Body of pancreas (tissue), 4 donors: ENCODE measurements at regions not wholly inside any gene's neighbourhood (a gene's known extent, or its start where the extent isn't known, plus 50 kb on each side); places are given as distances from the start of the nearest gene placed in this dataset.
"Not testable (repeated sequence)": the region's sequence is repeated elsewhere in the genome, so short reads cannot be mapped to it uniquely, and the experiment has no call there.

Experiments
- ATAC-seq: fragments of 150-250 bp; one replicate; pipeline ENCODE4 v1.9.1; 2016
- DNase-seq, 4 donors: peaks; one replicate each; pipeline ENCODE4 v3.0.0-alpha.2; 2019
- H3K27ac ChIP-seq, 4 donors: fragments of 200-600 bp; sonication (generic); 1 replicate in 3 of 4; 2 replicates in 1 of 4; pipeline versions ENCODE4 v1.5.1 to v1.6.1; 2016 to 2019; ENCODE audit warnings: mild to moderate bottlenecking in 1 of 4, mixed read lengths in 1 of 4, moderate library complexity in 1 of 4
- H3K27me3 ChIP-seq, 2 donors: fragments of 200-600 bp; sonication (generic); one replicate each; pipeline ENCODE4 v1.6.0; 2016; ENCODE audit warnings: mild to moderate bottlenecking in 1 of 2
- H3K36me3 ChIP-seq, 2 donors: fragments of 200-600 bp; sonication (generic); replicated peaks in 1 of 2; 2 replicates each; pipeline ENCODE4 v1.5.1; 2016; ENCODE audit warnings: low read depth in 2 of 2; ENCODE audit not compliant: insufficient read depth in 1 of 2
- H3K4me1 ChIP-seq: fragments of 200-600 bp; sonication (generic); one replicate; pipeline ENCODE4 v1.6.0; 2016
- H3K4me3 ChIP-seq, 2 donors: fragments of 200-600 bp; sonication (generic); 1 replicate in 1 of 2; 2 replicates in 1 of 2; pipeline ENCODE4 v1.5.1; 2016 to 2019
- H3K9me3 ChIP-seq, 3 donors: fragments of 200-600 bp; sonication (generic); 1 replicate in 2 of 3; 2 replicates in 1 of 3; pipeline ENCODE4 v1.5.1; 2016
- CTCF ChIP-seq, 7 experiments: fragments of 450-650 bp in 4 of 7; fragments of 200-600 bp in 3 of 7; sonication (generic) in 3 of 7; IDR thresholded peaks; one replicate each; pipeline ENCODE4 v1.5.1; 2016 to 2019; ENCODE audit warnings: antibody characterized with exemption in 7 of 7
- POLR2A ChIP-seq, 3 donors: fragments of 450-650 bp; IDR thresholded peaks; one replicate each; pipeline ENCODE4 v1.6.1; 2016; ENCODE audit warnings: antibody characterized with exemption in 3 of 3, mild to moderate bottlenecking in 2 of 3
- WGBS, 2 donors: methylation state at CpG; one replicate each; pipeline ENCODE4 v1.1.5; 2017; 5-methylcytosine and 5-hydroxymethylcytosine counted together
- intact Hi-C: fragments of 100-400 bp; cut with DNase I; formaldehyde crosslinking; loops from one replicate; pipeline ENCODE4 v1.15.1; 2023

GRCh38 chr10:106355450-106355849, 809.1 kb downstream of the SORCS1 start:
- no peak for ATAC-seq
- TF ChIP-seq POLR2A (IDR thresholded peaks at IDR 0.05): no peak
- no peak for TF ChIP-seq CTCF (IDR thresholded peaks at IDR 0.05)

GRCh38 chr10:106348933-106349332, 815.6 kb downstream of the SORCS1 start:
- H3K27ac ChIP-seq: no peak overlapping the region
- no peaks in the 10 kb centered on the region for H3K4me1 ChIP-seq
- ATAC-seq: no peak
- no peaks in the 10 kb centered on the region for H3K36me3 ChIP-seq
- TF ChIP-seq POLR2A (IDR thresholded peaks at IDR 0.05) (no peak), CTCF (IDR thresholded peaks at IDR 0.05) (no peak)
- no peaks in the 10 kb centered on the region for H3K9me3 ChIP-seq
- DNase-seq: no peak
- intact Hi-C loops: no loop called here
- H3K4me3 ChIP-seq: no peak overlapping the region
- H3K27me3 ChIP-seq: no peaks in the 10 kb centered on the region

More at GRCh38 chr10:106355450-106355849, 809.1 kb downstream of the SORCS1 start:
- DNase-seq: no peak
- 37% methylated on average over 2 of the region's 2 CpGs for WGBS, 2 donors
- no peak overlapping the region for H3K4me3 ChIP-seq
- no peak overlapping the region for H3K27ac ChIP-seq
- no peaks in the 10 kb centered on the region for H3K4me1 ChIP-seq
- H3K27me3 ChIP-seq: no peaks in the 10 kb centered on the region
- H3K36me3 ChIP-seq: no peaks in the 10 kb centered on the region
- intact Hi-C loops: no loop called here
- H3K9me3 ChIP-seq: no peaks in the 10 kb centered on the region

- no peaks in the 10 kb centered on the region for H3K27me3 ChIP-seq
- ATAC-seq (no peak), DNase-seq (no peak)
- H3K4me3 ChIP-seq: no peak overlapping the region
- TF ChIP-seq CTCF (IDR thresholded peaks at IDR 0.05): no peak
- no peaks in the 10 kb centered on the region for H3K36me3 ChIP-seq
- 52% methylated on average over 2 of the region's 2 CpGs for WGBS, 2 donors
- H3K9me3 ChIP-seq: no peaks in the 10 kb centered on the region
- no peaks in the 10 kb centered on the region for H3K4me1 ChIP-seq
- H3K27ac ChIP-seq: no peak overlapping the region
- intact Hi-C loops: no loop called here
Measured at GRCh38 chr10:106347547-106347946, 817.0 kb downstream of the SORCS1 start.

- H3K4me3 ChIP-seq, H3K27ac ChIP-seq, intact Hi-C loops, H3K9me3 ChIP-seq, H3K36me3 ChIP-seq, ATAC-seq, H3K27me3 ChIP-seq, H3K4me1 ChIP-seq, DNase-seq: not testable (repeated sequence)
- WGBS, 2 donors: 59 to 60% methylated on average over 10 of the region's 10 CpGs
Measured at GRCh38 chr10:106343539-106343938, 821.0 kb downstream of the SORCS1 start.

- Histone ChIP-seq H3K27me3 (no peaks in the 10 kb centered on the region), H3K36me3 (no peaks in the 10 kb centered on the region), H3K4me1 (no peaks in the 10 kb centered on the region), H3K9me3 (no peaks in the 10 kb centered on the region), H3K27ac (no peak overlapping the region), H3K4me3 (no peak overlapping the region)
- TF ChIP-seq CTCF (IDR thresholded peaks at IDR 0.05) (no peak), POLR2A (IDR thresholded peaks at IDR 0.05) (no peak)
- 53 to 74% methylated on average over 3 of the region's 3 CpGs for WGBS, 2 donors
- DNase-seq (no peak), ATAC-seq (no peak)
- intact Hi-C loops: no loop called here
Measured at GRCh38 chr10:106341356-106341755, 823.1 kb downstream of the SORCS1 start.
